GM19324 (cell line): ENCODE measurements at regions not wholly inside any gene's neighbourhood (a gene's known extent, or its start where the extent isn't known, plus 50 kb on each side); places are given as distances from the start of the nearest gene placed in this dataset.

ENCODE experiments used
- ATAC-seq: cut with Tn5 transposase; IDR thresholded peaks from one replicate; pipeline ENCODE4 v1.9.1; 2021; ENCODE audit warnings: mild to moderate bottlenecking, moderate library complexity; ENCODE audit not compliant: unreplicated experiment, low FRiP score

DNA sequence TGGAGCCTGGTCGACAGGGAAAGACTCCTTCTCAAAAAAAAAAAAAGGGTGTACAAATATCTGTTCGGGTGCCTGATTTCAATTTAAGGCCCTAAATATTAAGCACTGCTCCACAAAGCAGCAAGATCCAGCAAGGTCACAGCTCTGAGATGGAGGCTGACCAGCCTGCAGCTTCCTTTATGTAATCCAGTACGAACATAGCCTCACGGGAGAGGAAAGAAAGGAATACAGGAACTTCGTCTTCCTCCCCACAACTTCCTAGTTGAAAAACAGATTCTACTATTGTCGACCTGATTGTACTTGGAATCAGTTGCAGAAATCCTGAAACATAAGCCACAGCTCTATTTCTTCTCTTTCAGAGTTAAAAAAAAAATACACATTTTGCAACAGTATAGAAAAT, 53.5 kb upstream of the TBC1D9 start:
- no peak for ATAC-seq

DNA sequence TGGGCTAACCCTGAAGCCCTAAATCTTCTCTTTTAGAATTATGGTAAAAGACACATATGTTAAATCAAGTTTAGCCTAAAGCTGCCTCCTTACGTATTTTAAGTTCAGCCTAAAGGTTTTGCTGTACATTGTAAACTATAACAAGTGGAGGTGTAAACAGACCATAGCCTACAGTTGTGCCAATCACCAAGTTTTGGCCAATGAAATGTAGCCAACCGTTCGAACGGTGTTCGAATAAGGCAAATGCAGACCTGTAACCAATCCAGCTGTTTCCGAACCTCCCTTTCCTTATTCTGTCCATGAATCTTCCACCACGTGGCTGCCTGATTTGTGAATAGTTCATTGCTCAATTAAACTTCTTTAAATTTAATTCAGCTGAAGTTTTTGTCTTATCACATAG, 52.1 kb upstream of the TBC1D9 start:
- peak; percentile 21 for ATAC-seq

DNA sequence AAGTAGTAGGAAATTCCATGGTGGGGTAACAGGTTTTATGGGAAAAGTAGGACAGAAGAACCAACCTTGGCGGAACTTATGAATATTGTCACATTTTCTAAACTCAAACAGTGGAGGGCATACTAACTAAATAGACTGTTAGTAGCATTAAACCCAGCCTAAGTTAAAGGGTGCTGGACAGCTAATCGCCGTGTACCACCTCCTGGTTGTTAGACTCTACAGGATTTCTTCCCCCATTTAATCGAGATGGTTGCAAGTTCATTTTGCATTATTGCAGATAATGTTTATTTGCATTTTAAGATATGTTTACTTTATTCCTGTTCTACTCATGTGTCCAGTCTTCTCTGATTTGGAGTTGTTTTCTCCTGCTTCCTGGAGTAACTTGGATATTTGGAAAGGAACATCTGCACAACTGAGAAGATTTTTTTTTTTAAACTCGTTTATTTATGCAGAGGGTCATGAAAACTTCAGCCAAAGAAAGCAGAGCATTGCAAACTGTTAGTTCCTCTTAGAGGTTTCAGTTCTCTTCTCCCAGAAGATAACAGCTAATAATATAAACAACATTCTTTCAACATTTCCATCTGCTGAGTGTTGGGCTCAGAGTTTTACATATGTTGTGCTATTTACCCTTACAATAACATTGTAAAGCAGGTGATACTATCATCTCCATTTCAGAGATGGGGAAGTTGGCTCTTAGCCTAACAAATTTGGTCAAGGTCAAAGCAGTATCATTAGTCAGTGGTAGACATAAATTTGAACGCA, 51.5 kb upstream of the TBC1D9 start:
- peak; percentile 87 for ATAC-seq

DNA sequence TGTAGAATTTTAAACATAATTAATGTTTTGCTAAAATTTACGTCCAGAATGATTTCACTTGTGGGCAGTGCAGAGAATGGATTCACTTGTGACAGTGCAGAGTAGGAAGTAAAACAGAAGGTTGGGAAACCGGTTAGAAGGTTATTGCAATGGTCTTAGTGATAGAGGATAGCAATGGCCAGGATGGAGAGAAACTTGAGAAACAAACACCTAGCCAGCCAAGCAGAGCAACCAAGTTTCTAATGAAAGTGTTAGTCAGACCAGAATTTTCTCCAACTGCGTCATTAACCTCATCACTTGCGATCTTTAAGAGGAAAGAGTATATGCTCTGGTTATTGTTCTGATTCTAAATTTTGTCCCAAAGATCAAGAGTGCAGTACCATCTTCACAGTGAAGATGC, 50.0 kb upstream of the TBC1D9 start:
- ATAC-seq, result no peak
